Bronchial epithelial cell (primary cell): ENCODE measurements at regions not wholly inside any gene's neighbourhood (a gene's known extent, or its start where the extent isn't known, plus 50 kb on each side); places are given as distances from the start of the nearest gene placed in this dataset.

ENCODE experiments used
- DNase-seq: peaks from one replicate; pipeline ENCODE4 v3.0.0-alpha.2; 2010; ENCODE audit warnings: low read depth
- FAIRE-seq: peaks from 2 replicates; lab custom pipeline; 2011; peaks lifted over from hg19 to GRCh38; lab: Jason Lieb, UNC
- H3K27me3 ChIP-seq: 2 replicates; pipeline ENCODE4 v1.5.1; 2011; ENCODE audit warnings: low read length; ENCODE audit not compliant: control insufficient read depth, insufficient read depth
- H3K36me3 ChIP-seq: 2 replicates; pipeline ENCODE4 v1.5.1; 2011; ENCODE audit warnings: low read length; ENCODE audit not compliant: control insufficient read depth, insufficient read depth
- H3K4me3 ChIP-seq: 2 replicates; pipeline ENCODE4 v1.5.1; 2011; ENCODE audit warnings: mild to moderate bottlenecking, low read depth, low read length, control low read depth
- CTCF ChIP-seq: IDR thresholded peaks from 2 replicates; pipeline ENCODE4 v1.5.1; 2011; ENCODE audit warnings: mild to moderate bottlenecking, moderate library complexity, low read length, control low read depth, inconsistent platforms; ENCODE audit not compliant: insufficient read depth, severe bottlenecking

- Histone ChIP-seq H3K4me3 (no peak overlapping the region), H3K27me3 (no peaks in the 10 kb centered on the region), H3K36me3 (no peaks in the 10 kb centered on the region)
- no peak for TF ChIP-seq CTCF
- no peak for FAIRE-seq
- DNase-seq: peak; percentile 1
Observed at GRCh38 chr5:12704955-12705354, 800.7 kb upstream of the CTNND2 start.

GRCh38 chr5:12703254-12703653, 799.0 kb upstream of the CTNND2 start:
- Histone ChIP-seq H3K36me3 (no peaks in the 10 kb centered on the region), H3K27me3 (no peaks in the 10 kb centered on the region), H3K4me3 (no peak overlapping the region)
- no peak for TF ChIP-seq CTCF
- FAIRE-seq: no peak
- no peak for DNase-seq

- DNase-seq (no peak), FAIRE-seq (no peak)
- no peaks in the 10 kb centered on the region for H3K36me3 ChIP-seq
- TF ChIP-seq CTCF: no peak
- H3K4me3 ChIP-seq: no peak overlapping the region
- H3K27me3 ChIP-seq: no peaks in the 10 kb centered on the region
Observed at GRCh38 chr5:12695651-12696050, 791.4 kb upstream of the CTNND2 start.

GRCh38 chr5:12691330-12691729, 787.1 kb upstream of the CTNND2 start:
- no peaks in the 10 kb centered on the region for H3K27me3 ChIP-seq
- TF ChIP-seq CTCF: no peak
- H3K4me3 ChIP-seq: no peak overlapping the region
- FAIRE-seq (no peak), DNase-seq (peak; percentile 2)
- no peaks in the 10 kb centered on the region for H3K36me3 ChIP-seq

GRCh38 chr5:12690361-12690760, 786.1 kb upstream of the CTNND2 start:
- FAIRE-seq: no peak
- TF ChIP-seq CTCF: no peak
- no peaks in the 10 kb centered on the region for H3K36me3 ChIP-seq
- DNase-seq: no peak
- no peak overlapping the region for H3K4me3 ChIP-seq
- no peaks in the 10 kb centered on the region for H3K27me3 ChIP-seq

- no peaks in the 10 kb centered on the region for H3K27me3 ChIP-seq
- no peak overlapping the region for H3K4me3 ChIP-seq
- FAIRE-seq (no peak), DNase-seq (no peak)
- TF ChIP-seq CTCF: no peak
- no peaks in the 10 kb centered on the region for H3K36me3 ChIP-seq
Observed at GRCh38 chr5:12683249-12683648, 779.0 kb upstream of the CTNND2 start.
